Transverse colon (tissue), 4 donors: ENCODE measurements at regions not wholly inside any gene's neighbourhood (a gene's known extent, or its start where the extent isn't known, plus 50 kb on each side); places are given as distances from the start of the nearest gene placed in this dataset.

Source experiments
- POLR2A ChIP-seq: fragments of 450-650 bp; IDR thresholded peaks from one replicate; pipeline ENCODE4 v1.6.1; 2016; ENCODE audit warnings: antibody characterized with exemption, mild to moderate bottlenecking, moderate library complexity
- POLR2AphosphoS5 ChIP-seq, 3 donors: sonication (generic); formaldehyde crosslinking; IDR thresholded peaks; one replicate each; pipeline ENCODE4 v1.6.1; 2016; ENCODE audit warnings: antibody characterized with exemption in 3 of 3
- TF ChIP-seq, protein P1 (sequence below), 5 experiments: fragments of 200-600 bp in 3 of 5; fragments of 450-650 bp in 2 of 5; sonication (generic) in 3 of 5; IDR thresholded peaks; 1 replicate in 2 of 5; 2 replicates in 3 of 5; pipeline ENCODE4 v1.5.1; 2016 to 2017; ENCODE audit warnings: antibody characterized with exemption in 5 of 5, inconsistent platforms in 3 of 5, mild to moderate bottlenecking in 2 of 5, moderate library complexity in 1 of 5

DNA sequence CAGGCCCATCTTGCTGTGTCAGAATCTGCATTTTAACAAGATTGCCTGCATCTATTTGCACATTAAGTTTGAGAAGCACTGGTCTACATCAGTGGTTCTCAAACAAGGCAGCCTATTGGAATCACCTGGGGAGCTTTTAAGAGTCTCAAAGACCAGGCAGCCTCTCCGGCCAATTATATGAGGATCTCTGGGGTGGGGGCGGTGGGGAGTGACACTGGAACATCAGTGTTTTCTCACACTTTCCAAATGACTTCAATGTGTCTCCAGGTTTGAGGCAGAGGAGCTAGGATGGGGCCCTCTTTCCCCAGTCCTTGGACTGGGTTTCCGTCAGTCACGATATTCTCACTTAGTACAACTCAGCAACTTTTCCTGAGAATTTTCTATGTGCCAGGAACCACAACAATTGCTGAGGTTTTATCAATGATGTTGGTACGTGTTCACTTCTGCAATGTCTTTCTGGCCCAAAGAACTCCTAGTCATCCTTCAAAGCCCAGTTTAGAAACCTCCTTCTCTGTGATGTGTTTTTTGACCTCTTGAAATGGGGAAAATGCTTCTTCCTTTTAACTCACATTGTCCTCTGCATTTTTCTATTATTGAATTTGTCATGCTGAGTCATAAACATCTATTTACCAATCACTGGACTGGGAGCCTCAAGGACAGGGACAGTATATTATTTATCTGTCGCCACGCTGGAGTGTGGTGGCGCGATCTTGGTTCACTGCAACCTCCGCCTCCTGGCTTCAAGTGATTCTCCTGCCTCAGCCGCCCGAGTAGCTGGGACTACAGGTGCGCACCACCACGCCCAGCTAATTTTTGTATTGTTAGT is 130.9 kb downstream of the MYCN start:
- TF ChIP-seq, protein P1, sequence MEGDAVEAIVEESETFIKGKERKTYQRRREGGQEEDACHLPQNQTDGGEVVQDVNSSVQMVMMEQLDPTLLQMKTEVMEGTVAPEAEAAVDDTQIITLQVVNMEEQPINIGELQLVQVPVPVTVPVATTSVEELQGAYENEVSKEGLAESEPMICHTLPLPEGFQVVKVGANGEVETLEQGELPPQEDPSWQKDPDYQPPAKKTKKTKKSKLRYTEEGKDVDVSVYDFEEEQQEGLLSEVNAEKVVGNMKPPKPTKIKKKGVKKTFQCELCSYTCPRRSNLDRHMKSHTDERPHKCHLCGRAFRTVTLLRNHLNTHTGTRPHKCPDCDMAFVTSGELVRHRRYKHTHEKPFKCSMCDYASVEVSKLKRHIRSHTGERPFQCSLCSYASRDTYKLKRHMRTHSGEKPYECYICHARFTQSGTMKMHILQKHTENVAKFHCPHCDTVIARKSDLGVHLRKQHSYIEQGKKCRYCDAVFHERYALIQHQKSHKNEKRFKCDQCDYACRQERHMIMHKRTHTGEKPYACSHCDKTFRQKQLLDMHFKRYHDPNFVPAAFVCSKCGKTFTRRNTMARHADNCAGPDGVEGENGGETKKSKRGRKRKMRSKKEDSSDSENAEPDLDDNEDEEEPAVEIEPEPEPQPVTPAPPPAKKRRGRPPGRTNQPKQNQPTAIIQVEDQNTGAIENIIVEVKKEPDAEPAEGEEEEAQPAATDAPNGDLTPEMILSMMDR (IDR thresholded peaks at IDR 0.05) = no peak
- TF ChIP-seq POLR2A (no peak), POLR2AphosphoS5 (IDR thresholded peaks at IDR 0.05) (no peak)
